HEK293 (cell line): ENCODE measurements at regions not wholly inside any gene's neighbourhood (a gene's known extent, or its start where the extent isn't known, plus 50 kb on each side); places are given as distances from the start of the nearest gene placed in this dataset.

Experiments
- CTCF ChIA-PET: fragments of 350-600 bp; formaldehyde crosslinking; extraction: SDS; loops from one replicate; lab custom pipeline; 2021; ENCODE audit warnings: antibody characterized with exemption; lab: Yijun Ruan, JAX
- POLR2A ChIA-PET: fragments of 300-600 bp; formaldehyde crosslinking; extraction: SDS; loops from one replicate; lab custom pipeline; 2020; ENCODE audit warnings: antibody characterized with exemption, inconsistent platforms; lab: Yijun Ruan, JAX
- H3K27ac ChIP-seq: fragments of 200-500 bp; sonication (Bioruptor generic); 2 replicates; pipeline ENCODE4 v1.5.1; 2014; ENCODE audit warnings: low read depth, low read length, control low read depth, inconsistent platforms; ENCODE audit errors: extremely low read depth
- H3K36me3 ChIP-seq, 2 experiments: fragments of 200-500 bp in 1 of 2; sonication (Bioruptor generic) in 1 of 2; 1 replicate in 1 of 2; 2 replicates in 1 of 2; pipeline ENCODE4 v1.5.1; 2014 to 2017; ENCODE audit warnings: inconsistent platforms in 2 of 2, low read length in 2 of 2; ENCODE audit not compliant: control insufficient read depth in 2 of 2, insufficient read depth in 1 of 2
- H3K4me1 ChIP-seq: fragments of 200-500 bp; sonication (Bioruptor generic); 2 replicates; pipeline ENCODE4 v1.5.1; 2014; ENCODE audit warnings: mild to moderate bottlenecking, low read length, inconsistent platforms; ENCODE audit not compliant: control insufficient read depth, insufficient read depth
- H3K4me3 ChIP-seq: 2 replicates; pipeline ENCODE4 v1.5.1; 2011; ENCODE audit warnings: low read depth, mild to moderate bottlenecking, control low read depth, low read length, moderate library complexity
- H3K9me3 ChIP-seq: fragments of 200-500 bp; sonication (Bioruptor generic); 2 replicates; pipeline ENCODE4 v1.5.1; 2014; ENCODE audit warnings: low read depth, low read length, inconsistent platforms; ENCODE audit not compliant: control insufficient read depth, insufficient read depth
- BCL6B ChIP-seq: fragments of 450-650 bp; formaldehyde crosslinking; IDR thresholded peaks from 2 replicates; pipeline ENCODE4 v1.5.1; 2017; ENCODE audit warnings: missing biosample characterization, missing genetic modification characterization
- GLIS2 ChIP-seq: fragments of 450-650 bp; formaldehyde crosslinking; IDR thresholded peaks from 2 replicates; pipeline ENCODE4 v1.5.1; 2016; ENCODE audit warnings: missing biosample characterization, missing genetic modification characterization
- IKZF3 ChIP-seq: fragments of 450-650 bp; IDR thresholded peaks from 2 replicates; pipeline ENCODE4 v1.5.0; 2018; ENCODE audit warnings: missing biosample characterization, mild to moderate bottlenecking, missing genetic modification characterization, moderate library complexity
- KLF17 ChIP-seq: fragments of 450-650 bp; formaldehyde crosslinking; IDR thresholded peaks from 2 replicates; pipeline ENCODE4 v1.5.1; 2016; ENCODE audit warnings: missing biosample characterization, missing genetic modification characterization
- ZBTB1 ChIP-seq: fragments of 450-650 bp; formaldehyde crosslinking; IDR thresholded peaks from 2 replicates; pipeline ENCODE4 v1.5.1; 2016; ENCODE audit warnings: missing biosample characterization, missing genetic modification characterization
- ZBTB17 ChIP-seq: fragments of 450-650 bp; formaldehyde crosslinking; IDR thresholded peaks from 2 replicates; pipeline ENCODE4 v1.5.1; 2016; ENCODE audit warnings: missing biosample characterization, missing genetic modification characterization
- ZBTB20 ChIP-seq: fragments of 450-650 bp; formaldehyde crosslinking; IDR thresholded peaks from 2 replicates; pipeline ENCODE4 v1.5.1; 2016; ENCODE audit warnings: missing biosample characterization, missing genetic modification characterization
- ZBTB6 ChIP-seq: fragments of 450-650 bp; formaldehyde crosslinking; IDR thresholded peaks from 2 replicates; pipeline ENCODE4 v1.5.1; 2017; ENCODE audit warnings: missing biosample characterization, missing genetic modification characterization
- ZIC2 ChIP-seq: fragments of 450-650 bp; formaldehyde crosslinking; IDR thresholded peaks from 2 replicates; pipeline ENCODE4 v1.5.1; 2016; ENCODE audit warnings: missing biosample characterization, missing genetic modification characterization
- ZNF311 ChIP-seq: fragments of 450-650 bp; formaldehyde crosslinking; IDR thresholded peaks from 2 replicates; pipeline ENCODE4 v1.5.1; 2017; ENCODE audit warnings: missing biosample characterization, missing genetic modification characterization, borderline replicate concordance
- ZNF350 ChIP-seq: fragments of 450-650 bp; formaldehyde crosslinking; IDR thresholded peaks from 2 replicates; pipeline ENCODE4 v1.5.0; 2017; ENCODE audit warnings: missing biosample characterization, mild to moderate bottlenecking, missing genetic modification characterization
- ZNF37A ChIP-seq: fragments of 450-650 bp; IDR thresholded peaks from 2 replicates; pipeline ENCODE4 v1.5.1; 2018; ENCODE audit warnings: missing biosample characterization, missing genetic modification characterization
- ZNF433 ChIP-seq: fragments of 450-650 bp; formaldehyde crosslinking; IDR thresholded peaks from 2 replicates; pipeline ENCODE4 v1.5.1; 2016; ENCODE audit warnings: missing biosample characterization, missing genetic modification characterization, low read depth
- ZNF449 ChIP-seq: fragments of 450-650 bp; formaldehyde crosslinking; IDR thresholded peaks from 2 replicates; pipeline ENCODE4 v1.5.1; 2017; ENCODE audit warnings: missing biosample characterization, mild to moderate bottlenecking, missing genetic modification characterization, moderate library complexity
- ZNF513 ChIP-seq: fragments of 450-650 bp; IDR thresholded peaks from 2 replicates; pipeline ENCODE4 v1.5.1; 2018; ENCODE audit warnings: missing biosample characterization, missing genetic modification characterization
- ZNF521 ChIP-seq: fragments of 450-650 bp; formaldehyde crosslinking; IDR thresholded peaks from 2 replicates; pipeline ENCODE4 v1.5.1; 2017; ENCODE audit warnings: missing biosample characterization, mild to moderate bottlenecking, missing genetic modification characterization
- ZNF530 ChIP-seq: fragments of 450-650 bp; formaldehyde crosslinking; IDR thresholded peaks from 2 replicates; pipeline ENCODE4 v1.5.1; 2016; ENCODE audit warnings: low read depth, missing biosample characterization, missing genetic modification characterization
- ZNF610 ChIP-seq: fragments of 450-650 bp; formaldehyde crosslinking; IDR thresholded peaks from 2 replicates; pipeline ENCODE4 v1.5.1; 2016; ENCODE audit warnings: missing biosample characterization, missing genetic modification characterization, borderline replicate concordance
- ZNF654 ChIP-seq: fragments of 450-650 bp; formaldehyde crosslinking; IDR thresholded peaks from 2 replicates; pipeline ENCODE4 v1.5.1; 2016; ENCODE audit warnings: low read depth, missing biosample characterization, missing genetic modification characterization
- ZNF664 ChIP-seq: fragments of 450-650 bp; formaldehyde crosslinking; IDR thresholded peaks from 2 replicates; pipeline ENCODE4 v1.5.1; 2016; ENCODE audit warnings: missing biosample characterization, missing genetic modification characterization
- ZNF776 ChIP-seq: fragments of 450-650 bp; formaldehyde crosslinking; IDR thresholded peaks from 2 replicates; pipeline ENCODE4 v1.5.0; 2017; ENCODE audit warnings: missing biosample characterization, missing genetic modification characterization, borderline replicate concordance
- ZNF785 ChIP-seq: fragments of 450-650 bp; formaldehyde crosslinking; IDR thresholded peaks from 2 replicates; pipeline ENCODE4 v1.5.1; 2016; ENCODE audit warnings: missing biosample characterization, missing genetic modification characterization

- Histone ChIP-seq H3K9me3 (no peaks in the 10 kb centered on the region), H3K4me3 (no peak overlapping the region), H3K27ac (no peak overlapping the region), H3K36me3 (no peaks in the 10 kb centered on the region), H3K4me1 (no peaks in the 10 kb centered on the region)
- ChIA-PET POLR2A (no interaction called here), CTCF (no interaction called here)
- no peak for TF ChIP-seq ZIC2
- no peak for TF ChIP-seq ZNF350 (tag by site-specific recombination)
- TF ChIP-seq ZBTB20 (tag by site-specific recombination) = no peak
- TF ChIP-seq ZBTB1 (tag by site-specific recombination) = no peak
- no peak for TF ChIP-seq ZNF37A (tag by site-specific recombination)
- no peak for TF ChIP-seq ZNF311 (tag by site-specific recombination)
- TF ChIP-seq IKZF3 (tag by site-specific recombination) = no peak
Measured at GRCh38 chr3:3689601-3690375, 109.4 kb upstream of the LRRN1 start.

DNA sequence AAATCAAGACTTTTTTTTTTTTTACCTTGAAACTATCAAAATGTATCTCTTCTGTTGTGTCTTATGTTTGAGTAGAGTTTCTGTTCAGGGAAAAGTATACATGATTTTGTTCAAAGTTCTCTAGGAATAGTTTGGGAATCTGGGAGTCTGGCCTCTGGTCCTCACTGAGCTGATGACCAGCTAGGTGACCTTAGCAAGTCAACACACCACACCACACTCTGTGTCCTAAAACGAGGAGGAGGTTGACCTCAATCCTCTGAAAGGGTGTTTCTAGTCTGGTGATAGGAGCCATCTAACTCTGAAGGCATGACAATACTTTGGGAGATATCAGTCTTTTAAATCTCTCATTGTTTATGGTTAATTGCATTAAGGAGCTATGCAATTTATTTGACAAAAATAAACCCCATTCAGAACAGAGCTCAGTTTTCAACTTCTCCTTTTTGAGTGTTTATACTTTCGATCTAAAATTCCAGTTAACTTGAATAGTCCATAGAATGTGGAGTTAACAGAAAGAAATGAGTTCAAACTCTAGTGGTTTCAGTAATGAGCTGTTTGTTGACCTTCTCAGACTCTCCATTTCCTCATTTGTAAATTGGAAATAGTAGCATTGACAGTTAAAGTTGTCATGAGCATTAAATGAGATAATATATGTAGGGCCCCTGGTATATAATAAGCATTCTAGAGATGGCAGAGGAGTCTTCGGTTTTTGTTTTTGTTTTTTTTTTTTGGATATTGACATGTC is 112.2 kb upstream of the LRRN1 start:
- CTCF ChIA-PET = no interaction called here
- no peak overlapping the region for H3K4me3 ChIP-seq
- H3K27ac ChIP-seq = no peak overlapping the region
- no peaks in the 10 kb centered on the region for H3K36me3 ChIP-seq
- H3K9me3 ChIP-seq = no peaks in the 10 kb centered on the region
- no peaks in the 10 kb centered on the region for H3K4me1 ChIP-seq
- TF ChIP-seq ZNF776 (tag by site-specific recombination) (no peak), ZBTB6 (tag by site-specific recombination) (no peak), BCL6B (tag by site-specific recombination) (no peak), ZNF433 (tag by site-specific recombination) (no peak), ZNF449 (tag by site-specific recombination) (no peak), ZNF513 (tag by site-specific recombination) (no peak), ZNF785 (tag by site-specific recombination) (no peak), ZNF610 (tag by site-specific recombination) (no peak), ZBTB17 (tag by site-specific recombination) (no peak), KLF17 (no peak), ZNF664 (tag by site-specific recombination) (no peak), ZNF521 (tag by site-specific recombination) (no peak), ZNF654 (tag by site-specific recombination) (no peak), ZNF530 (tag by site-specific recombination) (no peak), GLIS2 (tag by site-specific recombination) (no peak)
- POLR2A ChIA-PET = interaction anchor here (0.6 kb wide), 1 partner anchor 137 kb away, joined by 4 read pairs; no protein-coding TSS in a partner anchor
